Activated CD4-positive, alpha-beta T cell treated with anti-CD3 and anti-CD28 coated beads, Interleukin-2, amount 10 ng/mL, durations not matched to agents 7 days and 5 days (primary cell): ENCODE measurements at regions not wholly inside any gene's neighbourhood (a gene's known extent, or its start where the extent isn't known, plus 50 kb on each side); places are given as distances from the start of the nearest gene placed in this dataset.
"Not testable (repeated sequence)": the region's sequence is repeated elsewhere in the genome, so short reads cannot be mapped to it uniquely, and the experiment has no call there.

Experiments
- CTCF ChIA-PET: fragments of 350-600 bp; sonication (Branson Sonifier 250); formaldehyde crosslinking; loops from one replicate; lab custom pipeline; 2021; ENCODE audit warnings: antibody characterized with exemption; lab: Charles Lee
- POLR2A ChIA-PET: fragments of 350-600 bp; sonication (Branson Sonifier 250); formaldehyde crosslinking; loops from one replicate; lab custom pipeline; 2021; ENCODE audit warnings: antibody characterized with exemption; lab: Charles Lee
- DNase-seq: peaks from one replicate; pipeline ENCODE4 v3.0.0-alpha.2; 2020
- H3K27ac Mint-ChIP-seq: one replicate; pipeline ENCODE4 v1.8.0; 2021; ENCODE audit warnings: mild to moderate bottlenecking, moderate library complexity, mixed read lengths
- H3K27me3 Mint-ChIP-seq: one replicate; pipeline ENCODE4 v1.8.0; 2021; ENCODE audit warnings: mixed read lengths
- H3K36me3 Mint-ChIP-seq: one replicate; pipeline ENCODE4 v1.8.0; 2021; ENCODE audit warnings: low read depth, mixed read lengths
- H3K4me1 Mint-ChIP-seq: one replicate; pipeline ENCODE4 v1.8.0; 2021; ENCODE audit warnings: mixed read lengths
- H3K4me3 Mint-ChIP-seq: one replicate; pipeline ENCODE4 v1.8.0; 2021; ENCODE audit warnings: mild to moderate bottlenecking, moderate library complexity, mixed read lengths
- H3K9me3 Mint-ChIP-seq: one replicate; pipeline ENCODE4 v1.8.0; 2021; ENCODE audit warnings: mixed read lengths

GRCh38 chrX:122940199-122940598, 243.9 kb upstream of the GRIA3 start:
- CTCF ChIA-PET: no interaction called here
- no peaks in the 10 kb centered on the region for H3K27me3 Mint-ChIP-seq
- H3K27ac Mint-ChIP-seq: no peak overlapping the region
- H3K4me1 Mint-ChIP-seq: no peaks in the 10 kb centered on the region
- no peaks in the 10 kb centered on the region for H3K9me3 Mint-ChIP-seq
- H3K36me3 Mint-ChIP-seq: no peaks in the 10 kb centered on the region
- H3K4me3 Mint-ChIP-seq: no peak overlapping the region
- POLR2A ChIA-PET: no interaction called here
- DNase-seq: no peak

- Mint-ChIP-seq H3K27ac (no peak overlapping the region), H3K36me3 (no peaks in the 10 kb centered on the region), H3K27me3 (no peaks in the 10 kb centered on the region), H3K4me1 (no peaks in the 10 kb centered on the region), H3K9me3 (no peaks in the 10 kb centered on the region), H3K4me3 (no peak overlapping the region)
- no peak for DNase-seq
- ChIA-PET CTCF (no interaction called here), POLR2A (no interaction called here)
Measured at GRCh38 chrX:122941806-122942205, 242.3 kb upstream of the GRIA3 start.

- DNase-seq: no peak
- Mint-ChIP-seq H3K36me3 (no peaks in the 10 kb centered on the region), H3K4me1 (no peaks in the 10 kb centered on the region), H3K27me3 (no peaks in the 10 kb centered on the region), H3K4me3 (no peak overlapping the region), H3K27ac (no peak overlapping the region), H3K9me3 (no peaks in the 10 kb centered on the region)
- ChIA-PET POLR2A (no interaction called here), CTCF (no interaction called here)
Measured at GRCh38 chrX:122943918-122944317, 240.2 kb upstream of the GRIA3 start.

GRCh38 chrX:122945328-122945727, 238.8 kb upstream of the GRIA3 start:
- no peak overlapping the region for H3K4me3 Mint-ChIP-seq
- H3K9me3 Mint-ChIP-seq: no peaks in the 10 kb centered on the region
- ChIA-PET CTCF (no interaction called here), POLR2A (no interaction called here)
- H3K27ac Mint-ChIP-seq: no peak overlapping the region
- H3K4me1 Mint-ChIP-seq: no peaks in the 10 kb centered on the region
- H3K27me3 Mint-ChIP-seq: no peaks in the 10 kb centered on the region
- no peak for DNase-seq
- H3K36me3 Mint-ChIP-seq: no peaks in the 10 kb centered on the region

- Mint-ChIP-seq H3K9me3 (peaks cover 6% of the 10 kb centered on the region), H3K36me3 (no peaks in the 10 kb centered on the region), H3K27me3 (no peaks in the 10 kb centered on the region), H3K4me1 (no peaks in the 10 kb centered on the region), H3K4me3 (no peak overlapping the region), H3K27ac (no peak overlapping the region)
- DNase-seq: no peak
- POLR2A ChIA-PET: no interaction called here
- CTCF ChIA-PET: no interaction called here
Measured at GRCh38 chrX:122972604-122973003, 211.5 kb upstream of the GRIA3 start.

- Mint-ChIP-seq H3K4me3 (no peak overlapping the region), H3K27ac (no peak overlapping the region), H3K4me1 (no peaks in the 10 kb centered on the region), H3K27me3 (no peaks in the 10 kb centered on the region), H3K9me3 (no peaks in the 10 kb centered on the region), H3K36me3 (no peaks in the 10 kb centered on the region)
- CTCF ChIA-PET: no interaction called here
- DNase-seq: no peak
- POLR2A ChIA-PET: no interaction called here
Measured at GRCh38 chrX:122982521-122982920, 201.6 kb upstream of the GRIA3 start.

GRCh38 chrX:123002844-123003243, 181.2 kb upstream of the GRIA3 start:
- CTCF ChIA-PET, H3K27ac Mint-ChIP-seq, H3K4me1 Mint-ChIP-seq, H3K36me3 Mint-ChIP-seq, H3K9me3 Mint-ChIP-seq, H3K4me3 Mint-ChIP-seq, POLR2A ChIA-PET, H3K27me3 Mint-ChIP-seq, DNase-seq: not testable (repeated sequence)

- DNase-seq: no peak
- Mint-ChIP-seq H3K27me3 (no peaks in the 10 kb centered on the region), H3K4me1 (no peaks in the 10 kb centered on the region), H3K4me3 (no peak overlapping the region), H3K27ac (no peak overlapping the region), H3K36me3 (no peaks in the 10 kb centered on the region), H3K9me3 (peaks cover 7% of the 10 kb centered on the region)
- POLR2A ChIA-PET: no interaction called here
- CTCF ChIA-PET: no interaction called here
Measured at GRCh38 chrX:123013141-123013540, 170.9 kb upstream of the GRIA3 start.

GRCh38 chrX:123036401-123036800, 147.7 kb upstream of the GRIA3 start:
- no peaks in the 10 kb centered on the region for H3K9me3 Mint-ChIP-seq
- ChIA-PET CTCF (no interaction called here), POLR2A (no interaction called here)
- DNase-seq: no peak
- H3K36me3 Mint-ChIP-seq: no peaks in the 10 kb centered on the region
- no peak overlapping the region for H3K27ac Mint-ChIP-seq
- no peaks in the 10 kb centered on the region for H3K4me1 Mint-ChIP-seq
- H3K27me3 Mint-ChIP-seq: no peaks in the 10 kb centered on the region
- no peak overlapping the region for H3K4me3 Mint-ChIP-seq

GRCh38 chrX:123049071-123049625, 134.9 kb upstream of the GRIA3 start:
- H3K4me3 Mint-ChIP-seq: no peak overlapping the region

GRCh38 chrX:123060986-123061385, 123.1 kb upstream of the GRIA3 start:
- no peaks in the 10 kb centered on the region for H3K9me3 Mint-ChIP-seq
- H3K4me1 Mint-ChIP-seq: no peaks in the 10 kb centered on the region
- H3K27me3 Mint-ChIP-seq: no peaks in the 10 kb centered on the region
- H3K36me3 Mint-ChIP-seq: no peaks in the 10 kb centered on the region
- ChIA-PET CTCF (no interaction called here), POLR2A (no interaction called here)
- no peak for DNase-seq
- H3K27ac Mint-ChIP-seq: no peak overlapping the region
- no peak overlapping the region for H3K4me3 Mint-ChIP-seq

More at GRCh38 chrX:123049071-123049625, 134.9 kb upstream of the GRIA3 start:
- no peaks in the 10 kb centered on the region for H3K27me3 Mint-ChIP-seq
- no peaks in the 10 kb centered on the region for H3K9me3 Mint-ChIP-seq
- ChIA-PET CTCF (no interaction called here), POLR2A (no interaction called here)
- no peaks in the 10 kb centered on the region for H3K4me1 Mint-ChIP-seq
- DNase-seq: no peak
- H3K36me3 Mint-ChIP-seq: no peaks in the 10 kb centered on the region
- H3K27ac Mint-ChIP-seq: no peak overlapping the region

- no peaks in the 10 kb centered on the region for H3K36me3 Mint-ChIP-seq
- no peaks in the 10 kb centered on the region for H3K4me1 Mint-ChIP-seq
- H3K27ac Mint-ChIP-seq: no peak overlapping the region
- CTCF ChIA-PET: no interaction called here
- no peaks in the 10 kb centered on the region for H3K27me3 Mint-ChIP-seq
- DNase-seq: no peak
- H3K4me3 Mint-ChIP-seq: no peak overlapping the region
- no peaks in the 10 kb centered on the region for H3K9me3 Mint-ChIP-seq
- POLR2A ChIA-PET: no interaction called here
Measured at GRCh38 chrX:123064053-123064452, 120.0 kb upstream of the GRIA3 start.

GRCh38 chrX:123072686-123073385, 111.2 kb upstream of the GRIA3 start:
- no peaks in the 10 kb centered on the region for H3K4me1 Mint-ChIP-seq
- H3K27me3 Mint-ChIP-seq: no peaks in the 10 kb centered on the region
- no peak overlapping the region for H3K4me3 Mint-ChIP-seq
- no peak overlapping the region for H3K27ac Mint-ChIP-seq
- POLR2A ChIA-PET: no interaction called here
- H3K36me3 Mint-ChIP-seq: no peaks in the 10 kb centered on the region
- CTCF ChIA-PET: no interaction called here
- DNase-seq: no peak
- no peaks in the 10 kb centered on the region for H3K9me3 Mint-ChIP-seq

- POLR2A ChIA-PET: no interaction called here
- Mint-ChIP-seq H3K36me3 (no peaks in the 10 kb centered on the region), H3K4me3 (no peak overlapping the region), H3K27me3 (no peaks in the 10 kb centered on the region), H3K4me1 (no peaks in the 10 kb centered on the region), H3K9me3 (no peaks in the 10 kb centered on the region), H3K27ac (no peak overlapping the region)
- DNase-seq: no peak
- CTCF ChIA-PET: no interaction called here
Measured at GRCh38 chrX:123075947-123076561, 108.0 kb upstream of the GRIA3 start.
